NCI-H2196 (cell line): ENCODE measurements at regions not wholly inside any gene's neighbourhood (a gene's known extent, or its start where the extent isn't known, plus 50 kb on each side); places are given as distances from the start of the nearest gene placed in this dataset.

Experiments used
- DNase-seq: peaks from one replicate; lab custom pipeline; 2025; ENCODE audit not compliant: unreplicated experiment; lab: John Stamatoyannopoulos, UW

DNA sequence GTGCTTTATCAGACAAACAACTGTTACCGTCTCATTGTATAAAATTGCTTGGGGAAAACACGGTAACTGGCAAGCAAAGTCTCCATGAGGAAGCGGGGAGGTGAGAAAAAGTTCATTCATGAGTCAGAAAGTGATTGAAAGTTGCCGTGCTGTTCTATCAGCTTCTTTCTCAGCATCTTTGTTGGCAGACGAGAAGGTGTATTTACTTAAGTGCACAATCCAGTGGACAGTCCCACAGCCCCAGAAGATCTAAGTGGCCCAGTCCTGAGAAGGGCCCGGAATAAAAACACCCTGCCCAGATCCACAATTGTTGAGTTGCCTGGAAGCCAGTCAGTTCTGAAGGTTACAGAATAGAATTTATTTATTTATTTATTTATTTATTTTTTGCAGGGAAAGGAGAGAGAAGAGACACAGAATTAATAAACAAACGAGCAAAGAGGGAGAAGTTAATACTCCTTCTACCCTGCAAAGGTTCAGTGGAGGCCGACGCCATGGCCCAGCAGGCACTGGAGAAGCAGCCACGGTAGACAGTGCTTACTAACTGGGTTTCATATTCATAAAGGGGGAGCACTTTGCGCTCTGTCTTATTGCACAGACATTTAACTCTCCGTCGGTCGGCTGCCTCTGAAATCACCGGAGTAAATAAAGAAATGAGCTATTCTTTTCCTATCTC lies 676.0 kb upstream of the SALL3 start:
- DNase-seq: no peak

DNA sequence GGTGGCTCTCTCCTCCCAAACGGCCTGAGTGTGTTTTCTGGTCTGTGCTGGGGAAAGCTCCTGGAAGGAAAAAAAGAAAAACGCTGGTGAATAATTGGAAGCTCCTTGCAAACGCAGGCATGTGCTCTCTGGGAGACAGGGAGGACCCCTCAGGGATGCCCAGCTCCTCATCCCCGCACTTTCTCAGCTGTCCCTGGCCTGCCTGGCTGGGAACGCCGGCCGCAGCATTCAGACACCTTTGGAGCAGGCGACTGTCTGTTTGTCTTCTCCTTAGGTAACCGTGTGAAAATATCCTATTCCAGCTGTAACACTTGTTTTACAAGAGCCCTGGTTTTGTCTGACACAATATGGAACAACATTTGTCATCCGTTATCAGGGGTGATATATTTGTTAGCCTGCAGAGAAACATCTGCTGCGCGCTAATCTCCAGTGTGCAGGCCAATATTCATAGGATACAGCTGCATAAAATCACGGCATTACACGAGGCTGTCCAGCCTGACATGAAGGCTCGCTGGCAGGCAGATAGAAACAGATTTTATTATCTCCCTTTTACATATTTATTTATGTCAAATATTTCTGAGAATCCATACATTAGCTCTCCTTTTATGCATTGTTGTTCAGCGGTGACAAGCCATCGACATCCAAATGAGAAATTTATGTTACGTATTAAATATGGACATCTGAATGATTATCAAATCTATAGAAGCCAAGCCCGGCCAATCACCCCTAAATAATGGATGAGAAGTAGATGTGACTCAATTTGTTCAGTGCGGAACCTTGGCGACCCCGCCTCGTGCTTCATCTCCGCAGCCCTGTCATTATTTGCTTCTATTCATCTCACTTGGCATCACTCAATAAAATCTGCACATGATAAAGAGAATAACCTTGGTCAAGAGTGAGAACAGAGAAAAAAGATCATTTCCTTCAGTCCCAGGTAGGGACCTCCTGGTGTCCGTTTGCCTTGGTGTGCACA lies 675.1 kb upstream of the SALL3 start:
- no peak for DNase-seq

DNA sequence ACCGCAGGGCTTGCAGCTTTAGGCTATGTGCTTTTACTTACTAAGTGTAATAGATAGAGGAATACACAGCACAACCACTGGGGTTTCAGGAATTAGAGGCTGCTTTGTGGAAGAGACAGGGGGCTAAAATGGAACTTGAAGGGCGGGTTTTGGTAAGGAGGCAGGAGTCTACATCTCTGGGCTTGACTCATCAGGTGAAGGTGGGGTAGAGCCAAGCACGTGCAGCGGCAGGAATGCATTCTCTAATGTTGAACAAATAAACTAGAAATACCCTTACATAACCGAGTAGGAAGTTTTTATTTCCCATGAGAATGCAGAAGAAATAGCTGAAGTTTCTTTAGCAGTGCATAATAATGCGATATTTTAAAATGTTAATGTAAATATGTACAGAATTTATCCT lies 673.8 kb upstream of the SALL3 start:
- DNase-seq: no peak

DNA sequence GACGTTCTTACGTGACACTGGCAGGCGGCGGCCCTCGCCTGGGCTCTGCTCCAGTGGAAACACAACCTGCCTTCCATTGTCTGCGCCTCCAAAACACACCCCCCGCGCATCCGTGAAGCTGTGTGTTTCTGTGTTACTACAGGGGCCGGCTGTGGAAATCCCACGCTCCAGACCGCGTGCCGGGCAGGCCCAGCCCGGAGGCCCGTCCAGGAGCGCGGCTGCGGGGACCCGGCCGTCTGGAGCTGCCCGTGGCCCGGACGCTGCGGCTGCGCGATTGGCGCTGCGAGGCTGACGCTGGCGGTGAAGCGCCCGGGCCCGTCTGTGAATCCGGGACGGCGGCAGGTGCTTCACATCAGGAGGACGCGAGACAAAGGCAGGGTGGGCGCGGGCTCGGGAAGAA lies 670.3 kb upstream of the SALL3 start:
- DNase-seq: no peak

DNA sequence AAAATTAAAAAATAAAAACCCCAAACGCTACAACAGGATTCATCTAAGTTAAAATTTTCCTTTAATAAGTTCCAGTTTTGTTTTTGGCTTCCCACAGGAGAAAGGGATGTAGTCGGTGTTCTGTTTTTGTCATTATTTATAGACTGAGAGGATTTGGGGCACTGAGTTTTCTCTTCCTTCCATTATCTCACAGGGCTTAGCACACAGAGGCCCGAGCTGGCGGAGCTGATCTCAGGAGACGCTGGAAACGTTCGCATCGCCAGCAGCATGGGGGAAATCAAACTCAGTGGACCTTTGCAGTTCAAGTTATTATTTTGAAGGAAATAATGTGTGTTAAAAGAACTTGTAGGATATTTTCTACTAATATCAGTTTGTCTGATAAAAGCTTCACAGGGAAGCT lies 669.7 kb upstream of the SALL3 start:
- DNase-seq: no peak

DNA sequence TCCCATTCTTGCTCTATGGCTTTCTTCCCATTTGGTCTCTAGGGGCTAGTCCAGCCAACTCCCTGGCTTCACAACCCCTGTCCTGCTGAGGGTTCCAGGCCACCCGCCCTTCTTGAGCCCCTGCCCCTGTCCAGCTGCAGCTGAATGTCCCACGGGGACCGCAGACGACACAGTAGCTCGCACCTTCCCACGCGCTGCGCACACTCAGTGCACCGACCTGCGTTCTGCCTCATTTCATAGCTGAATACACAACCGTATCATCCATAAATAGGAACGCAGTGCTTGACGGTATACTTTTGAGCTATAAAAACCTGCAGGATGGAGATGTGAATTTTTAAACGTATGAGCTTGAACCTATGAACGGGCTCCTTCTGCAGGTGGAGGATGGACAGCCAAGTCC lies 660.4 kb upstream of the SALL3 start:
- no peak for DNase-seq

DNA sequence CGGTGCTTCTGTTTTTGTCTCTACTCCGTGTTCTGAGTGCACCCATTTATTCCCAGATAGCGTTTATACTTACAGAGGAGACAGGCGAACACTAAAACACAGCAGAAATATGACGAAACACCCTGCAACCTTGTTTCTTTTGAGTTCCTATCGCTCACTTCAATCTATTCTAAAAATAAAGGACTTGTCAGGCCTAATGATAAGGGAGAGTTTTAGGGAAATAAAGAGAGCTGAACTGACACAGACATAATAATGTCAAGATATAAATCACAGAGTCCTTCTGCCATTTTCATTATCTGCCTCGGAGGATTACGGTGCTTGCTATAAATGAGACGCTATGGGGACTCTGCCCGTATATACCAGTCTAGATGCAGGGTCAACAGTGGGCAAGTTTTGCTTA lies 659.7 kb upstream of the SALL3 start:
- no peak for DNase-seq

DNA sequence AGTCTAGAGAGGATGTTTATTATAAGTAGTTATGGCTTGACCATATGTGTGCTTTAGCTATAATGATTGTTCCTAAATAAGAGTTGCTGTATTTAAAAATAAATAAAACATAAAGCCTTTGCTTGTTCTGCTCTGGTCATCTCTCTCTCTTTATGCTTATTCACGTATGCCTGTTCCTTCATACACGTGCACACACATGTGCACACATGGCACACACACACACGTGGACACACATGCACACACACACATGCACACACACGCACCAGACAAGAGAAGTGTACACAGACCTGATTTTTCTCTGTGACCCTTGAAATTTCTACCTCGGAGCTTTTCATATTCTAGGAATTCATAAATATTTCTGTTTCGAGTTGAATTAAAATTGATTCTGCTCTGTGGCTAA lies 658.2 kb upstream of the SALL3 start:
- DNase-seq: no peak

DNA sequence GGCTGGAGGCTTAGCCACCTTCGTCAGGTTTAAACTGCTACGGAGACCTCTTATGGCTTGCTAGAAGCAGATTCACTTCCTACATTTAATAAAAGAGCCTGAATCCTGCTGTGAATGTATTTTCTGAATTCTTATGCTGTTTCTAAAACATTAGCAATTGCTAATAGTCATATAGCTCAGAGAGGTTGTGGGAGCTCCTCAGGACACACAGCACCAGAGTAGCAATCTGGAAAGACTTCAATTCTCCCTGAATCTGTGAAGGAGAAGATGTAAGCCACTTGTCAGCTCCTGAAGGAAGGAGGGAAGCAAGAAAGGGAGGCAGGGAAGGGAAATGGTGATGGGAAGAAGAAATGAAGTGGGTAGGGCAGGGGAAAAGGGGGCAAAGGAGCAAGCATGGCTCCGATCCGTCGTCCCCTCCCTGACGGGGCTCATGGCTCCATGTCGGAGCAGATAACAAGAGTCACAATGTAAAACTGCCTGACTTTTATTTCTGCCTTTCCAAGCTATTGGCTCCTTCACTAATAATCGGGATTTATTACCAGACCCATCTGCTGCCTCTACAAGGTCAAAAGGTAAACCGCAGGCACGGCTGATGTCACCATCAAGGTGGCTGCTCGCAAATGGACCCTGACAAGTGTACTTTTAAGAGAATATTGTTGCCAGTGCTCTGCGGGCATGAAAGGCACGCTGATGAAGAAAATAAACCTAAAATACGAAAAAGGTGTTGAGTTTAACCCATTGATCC lies 656.0 kb upstream of the SALL3 start:
- no peak for DNase-seq

DNA sequence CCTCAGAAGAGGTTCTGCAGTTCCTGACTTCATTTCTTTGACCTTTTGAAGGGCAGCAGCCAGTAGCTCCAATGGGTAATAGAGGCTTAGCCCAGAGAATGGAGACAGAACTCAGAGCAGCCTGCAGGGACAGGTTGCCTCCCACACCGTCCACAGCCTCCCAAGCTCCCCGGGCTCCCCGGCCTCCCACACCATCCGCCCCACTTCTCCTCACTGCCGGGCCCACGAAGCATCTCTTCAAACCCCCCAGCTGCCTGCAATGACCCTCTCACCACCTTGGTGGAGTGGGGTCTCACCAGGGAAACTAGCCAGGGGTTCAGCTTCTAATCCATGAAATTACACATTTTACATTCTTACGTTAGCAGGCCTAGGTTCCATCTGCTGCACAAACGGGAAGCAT lies 652.0 kb upstream of the SALL3 start:
- DNase-seq: no peak

DNA sequence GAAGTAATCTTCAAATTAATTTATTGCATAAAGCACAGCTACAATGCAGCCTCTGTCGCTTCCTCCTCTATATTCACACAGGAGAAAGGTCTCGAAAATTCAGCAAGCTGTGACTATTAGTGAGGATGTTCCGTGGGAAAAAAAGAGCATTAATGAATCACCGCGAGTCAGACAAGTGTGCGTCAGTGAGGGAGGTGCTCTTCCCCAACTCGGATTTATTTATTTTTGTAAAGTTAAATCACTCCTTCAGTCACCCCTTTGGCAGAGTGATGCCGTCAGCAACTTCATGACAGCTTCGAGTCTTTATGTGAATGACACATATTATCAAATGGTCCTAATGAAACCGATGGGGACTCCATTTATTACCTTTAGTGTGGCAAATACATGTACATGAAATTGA lies 648.9 kb upstream of the SALL3 start:
- DNase-seq: no peak

DNA sequence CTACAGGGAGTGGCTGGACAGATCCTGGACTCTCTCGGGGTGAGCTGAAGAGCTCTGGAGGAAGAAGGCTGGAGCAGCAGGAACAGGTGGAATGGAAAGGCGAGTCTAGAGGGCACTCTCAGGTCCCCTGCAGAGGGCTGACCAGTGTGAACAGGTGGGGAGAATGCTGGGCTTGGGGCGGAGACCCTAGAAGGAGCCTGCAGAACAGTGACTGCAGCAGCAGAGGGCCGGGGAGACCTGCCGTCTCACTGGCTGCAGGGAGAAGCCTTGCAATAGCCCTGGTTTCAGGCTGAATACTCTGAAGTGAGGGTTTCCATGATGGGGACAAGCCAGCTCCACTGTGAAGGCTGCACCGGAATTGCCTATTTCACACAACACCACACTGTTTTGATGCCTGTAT lies 626.7 kb upstream of the SALL3 start:
- no peak for DNase-seq

DNA sequence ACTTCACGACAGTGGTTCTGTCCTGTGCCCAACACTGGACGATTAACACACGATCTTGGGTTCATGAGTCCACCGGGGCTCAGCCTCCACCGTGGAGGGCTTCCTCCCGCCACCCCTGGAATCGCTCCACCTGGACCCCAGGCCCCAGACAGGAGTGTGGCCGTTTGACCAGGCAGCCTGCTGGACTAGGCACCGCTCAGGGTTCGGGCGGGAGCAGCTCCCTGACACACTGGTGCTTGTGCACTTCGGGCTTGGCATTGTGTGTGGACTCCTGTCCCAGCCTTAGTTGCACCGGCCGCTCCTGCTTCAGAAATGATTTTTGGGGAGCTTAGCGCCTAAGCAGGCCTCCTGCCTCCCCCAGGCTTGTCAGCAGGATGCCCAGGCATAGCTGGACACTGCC lies 617.4 kb upstream of the SALL3 start:
- no peak for DNase-seq

DNA sequence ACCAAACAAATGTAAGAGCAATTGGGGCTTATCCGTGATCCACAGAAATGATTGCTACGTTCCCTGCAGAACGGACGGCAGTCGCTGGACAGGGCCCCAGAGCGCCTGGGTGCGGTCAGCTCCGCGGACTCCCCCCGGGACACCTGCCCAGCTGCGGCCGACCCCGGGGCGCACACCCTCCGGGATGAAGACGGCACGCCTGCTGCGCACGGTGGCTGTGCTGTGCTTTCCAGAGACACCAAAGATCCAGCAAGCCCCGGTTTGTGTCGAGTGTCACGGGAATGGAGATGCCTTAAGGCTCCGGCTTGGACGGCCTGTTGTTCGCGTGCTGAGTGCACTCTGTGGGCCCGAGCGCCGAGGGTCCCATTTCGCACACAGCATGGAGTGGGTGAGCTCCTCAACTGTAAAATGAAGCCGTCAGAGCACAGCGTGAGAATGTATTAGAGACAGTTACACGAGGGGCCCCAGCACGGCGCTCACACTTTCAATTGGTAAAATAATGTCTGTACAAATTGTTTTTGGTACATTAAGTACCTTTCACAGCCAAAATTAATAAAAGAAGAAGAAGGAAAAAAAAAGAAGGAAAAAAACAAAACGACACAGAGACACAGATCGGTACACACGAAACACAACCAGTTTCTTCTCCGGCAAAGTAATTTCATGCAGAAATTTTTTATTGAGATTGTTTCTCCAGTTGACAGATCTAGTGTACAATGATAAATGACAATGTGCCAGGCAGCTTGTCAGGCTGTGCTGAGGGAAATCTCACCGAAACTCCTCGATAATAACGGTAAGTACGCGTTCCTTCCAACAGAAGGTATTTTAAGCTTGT lies 615.8 kb upstream of the SALL3 start:
- DNase-seq: no peak

DNA sequence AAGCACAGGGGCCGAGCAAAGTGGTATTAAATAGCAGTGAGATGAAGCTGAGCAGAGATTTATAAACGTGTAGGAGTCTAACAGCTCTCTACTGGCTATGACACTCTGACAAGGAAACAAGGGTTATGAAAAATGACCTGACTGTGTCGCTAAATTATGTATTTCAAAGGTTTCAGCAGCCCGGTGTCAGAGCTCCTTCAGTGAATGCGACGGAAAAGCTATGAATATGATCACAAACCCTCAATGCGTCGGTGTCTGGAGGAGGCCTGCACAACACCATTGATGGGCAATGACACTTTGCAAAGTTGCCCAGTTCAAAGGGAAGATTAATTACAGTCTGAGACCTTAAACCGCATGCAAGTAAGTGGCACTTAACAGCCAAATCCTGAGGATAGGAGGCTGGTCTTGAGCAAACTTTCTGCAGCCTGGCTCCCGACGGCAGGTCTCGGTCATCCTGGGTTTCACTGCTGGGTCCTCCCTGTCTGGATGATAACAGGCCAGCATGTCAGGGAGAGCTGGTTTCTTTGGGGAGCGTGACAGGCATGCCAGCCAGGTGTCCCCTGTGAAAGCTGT lies 615.1 kb upstream of the SALL3 start:
- DNase-seq: no peak

DNA sequence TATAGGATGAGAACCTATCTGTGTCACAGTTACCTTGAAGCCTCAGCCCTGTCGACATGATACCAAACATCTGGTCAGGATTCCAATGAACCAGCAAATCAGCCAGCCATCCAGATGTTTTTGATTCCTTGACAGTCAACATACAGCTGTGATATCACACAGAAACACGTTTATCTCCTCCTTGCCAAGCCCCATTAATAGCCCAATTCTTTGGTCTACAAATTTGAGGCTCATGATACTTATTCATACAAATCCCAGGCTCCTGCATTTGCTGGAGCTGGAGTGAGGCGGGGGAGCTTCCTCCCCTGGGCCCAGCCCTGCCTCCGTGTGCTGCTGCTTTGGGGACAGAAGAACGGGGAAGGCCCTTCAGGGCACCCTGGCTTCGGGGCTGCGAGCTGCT lies 611.6 kb upstream of the SALL3 start:
- no peak for DNase-seq

DNA sequence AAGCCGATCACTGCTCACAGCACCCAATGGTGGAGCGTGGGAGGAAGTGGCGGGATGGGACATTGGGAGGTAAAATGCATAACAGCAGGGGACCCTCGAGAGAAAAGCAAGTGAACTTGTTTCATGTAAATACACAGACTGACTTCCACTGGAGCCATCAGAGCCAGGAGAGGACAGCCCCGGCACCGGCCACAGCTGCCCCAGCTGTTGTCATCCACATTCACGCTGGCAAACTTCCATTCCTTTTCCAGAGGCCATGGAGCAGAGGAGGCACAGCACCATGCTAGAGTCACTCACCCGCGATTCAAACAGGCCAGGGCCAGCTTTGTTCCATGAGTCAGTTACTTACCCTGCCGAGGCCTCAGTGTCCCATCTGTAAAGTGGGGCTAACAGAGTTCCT lies 610.9 kb upstream of the SALL3 start:
- no peak for DNase-seq

DNA sequence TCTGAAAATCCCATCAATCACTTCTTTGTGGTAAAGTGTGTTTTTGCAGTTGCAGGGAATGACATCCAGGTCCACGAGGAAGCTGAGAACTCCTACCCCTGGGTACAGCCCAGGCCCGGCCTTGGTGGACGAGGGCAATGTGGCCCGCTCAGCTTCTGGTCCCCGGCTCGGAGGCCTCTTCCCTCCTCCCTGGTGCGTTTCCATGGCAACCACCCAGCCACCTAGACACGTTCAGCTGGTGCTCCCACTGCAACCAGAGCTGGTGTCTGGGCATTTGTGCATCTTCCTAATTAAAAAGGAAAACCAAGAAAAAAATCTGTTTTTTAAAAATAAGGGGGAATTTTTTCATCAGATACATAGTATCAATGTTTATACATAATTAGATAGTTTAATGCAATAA lies 603.6 kb upstream of the SALL3 start:
- no peak for DNase-seq

DNA sequence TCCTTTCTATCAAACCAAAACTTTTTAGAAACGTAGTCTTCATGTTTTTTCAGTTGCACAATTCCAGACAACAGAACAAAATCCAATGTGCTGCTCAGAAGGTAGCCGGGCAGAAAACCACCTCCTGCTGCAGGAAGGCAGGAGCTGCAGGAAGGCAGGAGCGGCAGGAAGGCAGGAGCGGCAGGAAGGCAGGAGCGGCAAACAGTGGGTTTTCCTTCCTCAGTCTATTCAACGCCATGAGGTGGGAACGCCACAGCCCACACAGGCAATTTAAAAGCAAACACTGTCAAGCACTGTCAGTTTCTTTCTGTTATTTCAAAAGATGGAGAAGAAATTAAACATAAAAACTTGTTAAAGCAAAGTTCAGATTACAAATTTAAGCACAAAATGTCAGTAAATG lies 601.2 kb upstream of the SALL3 start:
- DNase-seq: no peak

DNA sequence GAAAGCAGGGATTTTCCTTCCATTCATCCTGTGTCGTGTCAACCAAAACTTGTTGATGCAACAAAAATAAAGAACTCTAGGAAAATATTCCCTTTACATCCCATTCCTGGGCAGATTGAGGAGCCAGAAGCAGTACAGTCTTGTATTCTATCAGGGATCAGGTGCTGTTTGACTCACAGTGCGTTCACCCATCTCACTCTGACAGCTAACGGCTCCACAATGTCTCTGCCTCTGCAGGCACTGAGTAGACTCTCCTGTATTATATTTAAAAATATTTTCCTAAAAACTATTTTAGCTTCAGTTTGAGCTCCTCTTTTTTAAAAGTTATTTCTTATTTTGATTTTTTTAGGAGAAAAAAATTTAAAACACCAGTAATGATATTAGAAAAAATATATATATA lies 600.6 kb upstream of the SALL3 start:
- no peak for DNase-seq
